HFFc6 (cell line): ENCODE measurements at regions not wholly inside any gene's neighbourhood (a gene's known extent, or its start where the extent isn't known, plus 50 kb on each side); places are given as distances from the start of the nearest gene placed in this dataset.

Experiments used
- DNase-seq: peaks from one replicate; pipeline ENCODE4 v3.0.0-alpha.2; 2018
- H3K27ac Mint-ChIP-seq: 2 replicates; pipeline ENCODE4 v1.8.0; 2020; ENCODE audit warnings: mild to moderate bottlenecking, mixed read lengths
- H3K27me3 Mint-ChIP-seq: 2 replicates; pipeline ENCODE4 v1.8.0; 2021; ENCODE audit warnings: mild to moderate bottlenecking, moderate library complexity, mixed read lengths; ENCODE audit not compliant: insufficient read depth
- H3K36me3 Mint-ChIP-seq: 2 replicates; pipeline ENCODE4 v1.8.0; 2021; ENCODE audit warnings: low read depth, mixed read lengths
- H3K4me1 Mint-ChIP-seq: 2 replicates; pipeline ENCODE4 v1.8.0; 2020; ENCODE audit warnings: low read depth, mixed read lengths
- H3K4me3 Mint-ChIP-seq: 2 replicates; pipeline ENCODE4 v1.8.0; 2020; ENCODE audit warnings: mild to moderate bottlenecking, moderate library complexity, mixed read lengths
- H3K9me3 Mint-ChIP-seq: 2 replicates; pipeline ENCODE4 v1.8.0; 2020; ENCODE audit warnings: mild to moderate bottlenecking, mixed read lengths
- CTCF ChIP-seq: fragments of 200-600 bp; sonication (generic); IDR thresholded peaks from 2 replicates; pipeline ENCODE4 v1.5.0; 2021; ENCODE audit warnings: antibody characterized with exemption, mild to moderate bottlenecking

GRCh38 chr2:38152913-38153312, 77.0 kb upstream of the CYP1B1 start:
- Mint-ChIP-seq H3K4me1 (no peaks in the 10 kb centered on the region), H3K36me3 (no peaks in the 10 kb centered on the region), H3K27me3 (peaks cover 33% of the 10 kb centered on the region), H3K27ac (no peak overlapping the region), H3K9me3 (no peaks in the 10 kb centered on the region), H3K4me3 (no peak overlapping the region)
- no peak for DNase-seq
- TF ChIP-seq CTCF: no peak

GRCh38 chr2:38152035-38152434, 76.1 kb upstream of the CYP1B1 start:
- Mint-ChIP-seq H3K27me3 (peaks cover 26% of the 10 kb centered on the region), H3K4me1 (no peaks in the 10 kb centered on the region), H3K27ac (no peak overlapping the region), H3K36me3 (no peaks in the 10 kb centered on the region; the same call in 1 of the 2 replicates), H3K4me3 (no peak overlapping the region), H3K9me3 (no peaks in the 10 kb centered on the region)
- TF ChIP-seq CTCF: no peak
- DNase-seq: no peak

GRCh38 chr2:38149531-38149930, 73.6 kb upstream of the CYP1B1 start:
- peaks cover 9% of the 10 kb centered on the region for H3K27me3 Mint-ChIP-seq
- no peak for TF ChIP-seq CTCF
- H3K9me3 Mint-ChIP-seq: no peaks in the 10 kb centered on the region
- H3K27ac Mint-ChIP-seq: no peak overlapping the region
- H3K4me1 Mint-ChIP-seq: no peaks in the 10 kb centered on the region
- no peak overlapping the region for H3K4me3 Mint-ChIP-seq
- no peaks in the 10 kb centered on the region; the same call in 1 of the 2 replicates for H3K36me3 Mint-ChIP-seq
- no peak for DNase-seq

- TF ChIP-seq CTCF: no peak
- Mint-ChIP-seq H3K4me3 (no peak overlapping the region), H3K36me3 (no peaks in the 10 kb centered on the region; the same call in 1 of the 2 replicates), H3K27ac (no peak overlapping the region), H3K27me3 (peaks cover 9% of the 10 kb centered on the region), H3K9me3 (no peaks in the 10 kb centered on the region), H3K4me1 (no peaks in the 10 kb centered on the region)
- no peak for DNase-seq
Measured at GRCh38 chr2:38148501-38148900, 72.5 kb upstream of the CYP1B1 start.

- Mint-ChIP-seq H3K27me3 (peaks cover 6% of the 10 kb centered on the region), H3K4me1 (no peaks in the 10 kb centered on the region), H3K27ac (no peak overlapping the region; the same call in none of the 2 replicates), H3K4me3 (peak overlapping the region; percentile 78; the same call in 1 of the 2 replicates), H3K9me3 (no peaks in the 10 kb centered on the region), H3K36me3 (no peaks in the 10 kb centered on the region; the same call in 1 of the 2 replicates)
- peak; percentile 44 for DNase-seq
- no peak for TF ChIP-seq CTCF
Measured at GRCh38 chr2:38147333-38148121, 71.6 kb upstream of the CYP1B1 start.
